Skeletal muscle satellite cell (primary cell): ENCODE measurements at regions not wholly inside any gene's neighbourhood (a gene's known extent, or its start where the extent isn't known, plus 50 kb on each side); places are given as distances from the start of the nearest gene placed in this dataset.

ENCODE experiments used
- H3K27me3 ChIP-seq: 2 replicates; pipeline ENCODE4 v1.7.0; 2013; ENCODE audit warnings: low read length; ENCODE audit not compliant: control insufficient read depth, insufficient read depth
- H3K36me3 ChIP-seq: 2 replicates; pipeline ENCODE4 v1.7.0; 2013; ENCODE audit warnings: mild to moderate bottlenecking, control low read depth, low read length; ENCODE audit not compliant: insufficient read depth
- H3K4me1 ChIP-seq: 2 replicates; pipeline ENCODE4 v1.7.0; 2013; ENCODE audit warnings: low read length; ENCODE audit not compliant: control insufficient read depth, insufficient read depth
- H3K4me2 ChIP-seq: 2 replicates; pipeline ENCODE4 v1.7.0; 2013; ENCODE audit warnings: mild to moderate bottlenecking, low read length
- H3K4me3 ChIP-seq: 2 replicates; pipeline ENCODE4 v1.7.0; 2013; ENCODE audit warnings: low read length
- H3K9ac ChIP-seq: 2 replicates; pipeline ENCODE4 v1.7.0; 2013; ENCODE audit warnings: mild to moderate bottlenecking, low read depth, low read length, moderate library complexity
- H3K9me3 ChIP-seq: replicated peaks from 2 replicates; pipeline ENCODE4 v1.7.0; 2013; ENCODE audit warnings: mild to moderate bottlenecking, control low read depth, low read length

DNA sequence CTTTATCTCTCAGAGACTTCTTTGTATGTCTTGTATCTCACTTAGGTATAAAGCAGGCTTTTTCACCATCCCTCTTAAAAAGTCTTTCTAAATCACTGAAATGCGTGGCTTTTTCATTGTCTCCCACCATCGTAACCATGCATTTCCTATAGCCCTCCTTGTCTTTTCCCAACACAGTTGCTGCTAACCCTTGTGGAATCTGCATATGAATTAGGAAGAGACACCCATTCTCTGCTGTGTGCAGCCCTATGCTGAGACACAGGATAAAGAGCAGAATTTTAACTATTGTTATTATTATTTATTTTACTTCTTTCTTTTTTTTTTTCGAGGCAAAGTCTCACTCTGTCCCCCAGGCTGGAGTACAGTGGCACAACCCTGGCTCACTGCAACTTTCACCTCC, 804.3 kb upstream of the COBL start:
- Histone ChIP-seq H3K4me3 (no peak overlapping the region), H3K27me3 (no peaks in the 10 kb centered on the region), H3K9ac (no peak overlapping the region), H3K9me3 (no peaks in the 10 kb centered on the region), H3K36me3 (no peaks in the 10 kb centered on the region), H3K4me2 (no peak overlapping the region), H3K4me1 (no peaks in the 10 kb centered on the region)

GRCh38 chr7:52119537-52119936, 802.9 kb upstream of the COBL start:
- Histone ChIP-seq H3K27me3 (no peaks in the 10 kb centered on the region), H3K9me3 (no peaks in the 10 kb centered on the region), H3K4me3 (no peak overlapping the region), H3K9ac (no peak overlapping the region), H3K36me3 (no peaks in the 10 kb centered on the region), H3K4me2 (no peak overlapping the region), H3K4me1 (no peaks in the 10 kb centered on the region)

DNA sequence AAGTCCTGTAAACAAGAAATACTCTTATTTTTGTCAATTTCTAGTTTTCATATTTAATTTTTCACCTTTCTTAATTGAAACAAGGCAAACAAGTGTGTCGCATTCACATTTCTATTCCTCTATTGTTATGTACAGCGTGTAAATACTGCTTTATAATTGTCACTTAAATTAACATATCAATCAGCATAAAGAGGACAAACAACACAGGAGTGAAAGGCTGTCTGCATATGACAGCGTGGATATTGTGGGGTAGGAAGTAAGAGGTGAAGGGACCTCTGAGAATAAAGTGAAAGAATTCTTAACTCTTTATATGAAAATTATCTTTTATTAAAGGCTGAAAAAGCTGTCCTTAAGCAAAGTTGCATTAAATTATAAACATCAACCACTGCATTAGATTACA, 797.9 kb upstream of the COBL start:
- Histone ChIP-seq H3K36me3 (no peaks in the 10 kb centered on the region), H3K4me2 (no peak overlapping the region), H3K9me3 (no peaks in the 10 kb centered on the region), H3K9ac (no peak overlapping the region), H3K4me3 (no peak overlapping the region), H3K27me3 (no peaks in the 10 kb centered on the region), H3K4me1 (no peaks in the 10 kb centered on the region)

DNA sequence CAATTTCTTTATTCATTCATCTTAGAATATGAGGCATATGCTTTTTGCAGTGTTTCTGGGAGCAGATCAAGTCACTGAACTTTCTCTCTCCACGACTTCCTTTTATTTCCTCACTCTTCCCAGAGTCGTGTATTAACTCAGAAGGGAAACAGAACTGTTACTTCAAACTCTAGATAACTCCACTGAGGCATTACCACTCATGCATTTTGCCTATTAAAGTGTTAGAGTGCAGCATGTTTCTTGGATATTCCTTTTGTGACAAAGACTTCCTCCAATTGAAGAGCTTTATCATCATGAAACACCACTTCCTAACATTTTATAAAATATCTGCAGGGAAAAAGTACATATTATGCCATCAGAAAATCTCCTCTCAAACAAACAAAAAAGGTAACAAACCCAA, 797.4 kb upstream of the COBL start:
- H3K36me3 ChIP-seq = no peaks in the 10 kb centered on the region
- no peak overlapping the region for H3K4me3 ChIP-seq
- H3K9me3 ChIP-seq = no peaks in the 10 kb centered on the region
- no peak overlapping the region for H3K4me2 ChIP-seq
- no peak overlapping the region for H3K9ac ChIP-seq
- H3K4me1 ChIP-seq = no peaks in the 10 kb centered on the region
- no peaks in the 10 kb centered on the region for H3K27me3 ChIP-seq

DNA sequence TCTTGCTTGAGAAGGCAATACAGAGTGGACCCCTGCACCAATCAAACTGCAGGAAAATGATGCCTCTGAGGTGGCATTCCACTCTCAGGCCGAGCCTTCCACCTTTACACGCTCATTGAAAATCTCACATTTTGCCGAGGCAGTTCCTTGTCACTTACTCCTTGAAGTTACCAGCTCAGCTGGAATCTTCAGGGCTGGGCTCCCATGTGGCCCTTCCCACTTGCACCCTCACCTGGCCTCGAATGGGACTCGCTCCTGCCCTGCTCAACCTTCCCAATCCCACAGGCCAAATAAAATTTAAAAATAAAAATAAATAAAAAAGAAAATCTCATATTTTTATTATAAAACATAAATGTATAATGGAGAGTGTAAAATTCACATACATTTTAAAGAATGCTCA, 790.7 kb upstream of the COBL start:
- Histone ChIP-seq H3K4me3 (no peak overlapping the region), H3K9me3 (no peaks in the 10 kb centered on the region), H3K27me3 (no peaks in the 10 kb centered on the region), H3K36me3 (no peaks in the 10 kb centered on the region), H3K4me2 (no peak overlapping the region), H3K4me1 (no peaks in the 10 kb centered on the region), H3K9ac (no peak overlapping the region)

DNA sequence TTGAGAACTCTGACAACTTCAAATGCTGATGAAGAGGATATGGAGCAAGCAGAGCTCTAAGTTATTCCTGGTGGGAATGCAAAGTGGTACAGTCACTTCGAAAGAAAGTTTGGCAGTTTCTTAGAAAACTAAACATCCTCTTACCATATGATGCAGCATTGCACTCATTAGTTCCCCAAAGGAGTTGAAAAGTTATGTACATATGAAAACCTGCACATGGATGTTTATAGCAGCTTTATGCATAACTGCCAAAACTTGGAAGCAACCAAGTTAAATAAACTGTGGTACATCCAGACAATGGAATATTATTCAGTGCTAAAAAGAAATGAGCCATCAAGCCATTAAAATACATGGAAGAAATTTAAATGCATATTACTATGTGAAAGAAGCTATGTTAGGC, 779.3 kb upstream of the COBL start:
- Histone ChIP-seq H3K4me3 (no peak overlapping the region), H3K4me2 (no peak overlapping the region), H3K27me3 (no peaks in the 10 kb centered on the region), H3K36me3 (no peaks in the 10 kb centered on the region), H3K9me3 (no peaks in the 10 kb centered on the region), H3K9ac (no peak overlapping the region), H3K4me1 (no peaks in the 10 kb centered on the region)

DNA sequence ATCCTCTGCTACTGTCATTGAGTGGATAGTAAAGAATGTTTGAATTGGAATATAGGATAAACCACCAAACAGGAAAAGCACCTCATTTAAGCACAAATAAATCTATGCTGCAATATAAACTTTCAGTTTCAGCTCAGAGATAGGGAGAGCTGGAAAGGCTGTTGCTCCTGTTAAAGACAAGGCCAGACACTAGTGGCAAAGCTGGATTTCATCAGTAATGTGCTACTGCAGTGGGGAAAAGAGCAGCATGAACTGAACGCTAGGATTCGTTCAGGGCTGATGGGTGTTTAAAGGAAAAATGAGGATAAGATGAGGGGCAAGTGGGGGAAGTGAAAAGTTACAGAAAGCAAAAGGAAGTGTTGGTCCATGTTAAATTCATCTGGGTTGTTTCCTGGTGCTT, 775.4 kb upstream of the COBL start:
- Histone ChIP-seq H3K9ac (no peak overlapping the region), H3K4me3 (no peak overlapping the region), H3K4me2 (no peak overlapping the region), H3K27me3 (no peaks in the 10 kb centered on the region), H3K9me3 (no peaks in the 10 kb centered on the region), H3K4me1 (no peaks in the 10 kb centered on the region), H3K36me3 (no peaks in the 10 kb centered on the region)

DNA sequence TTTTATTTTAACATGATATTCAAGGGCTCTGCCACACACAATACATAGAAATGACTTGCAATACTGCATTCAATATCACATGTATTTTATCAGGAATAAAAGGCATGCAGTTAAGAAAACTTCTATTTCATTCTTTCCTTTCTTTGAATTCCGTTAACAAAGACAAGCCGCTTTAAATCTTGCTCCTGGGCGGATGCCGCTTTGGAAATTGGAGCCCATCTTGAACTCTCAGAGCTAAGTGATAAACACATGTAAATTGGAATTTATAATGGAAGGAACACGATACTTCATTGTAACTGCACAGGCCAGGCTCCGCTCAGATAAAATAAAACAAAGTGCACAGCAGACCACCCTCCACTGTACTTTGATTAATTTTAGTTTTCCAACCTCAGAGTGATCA, 774.5 kb upstream of the COBL start:
- no peaks in the 10 kb centered on the region for H3K27me3 ChIP-seq
- no peaks in the 10 kb centered on the region for H3K9me3 ChIP-seq
- H3K4me1 ChIP-seq = no peaks in the 10 kb centered on the region
- no peaks in the 10 kb centered on the region for H3K36me3 ChIP-seq
- H3K9ac ChIP-seq = no peak overlapping the region
- H3K4me2 ChIP-seq = no peak overlapping the region
- H3K4me3 ChIP-seq = no peak overlapping the region

GRCh38 chr7:52088008-52088901, 771.6 kb upstream of the COBL start:
- no peak overlapping the region for H3K4me2 ChIP-seq
- no peak overlapping the region for H3K9ac ChIP-seq
- no peak overlapping the region for H3K4me3 ChIP-seq
- H3K27me3 ChIP-seq = no peaks in the 10 kb centered on the region
- no peaks in the 10 kb centered on the region for H3K4me1 ChIP-seq
- no peaks in the 10 kb centered on the region for H3K36me3 ChIP-seq
- H3K9me3 ChIP-seq = no peaks in the 10 kb centered on the region

- no peak overlapping the region for H3K4me2 ChIP-seq
- no peaks in the 10 kb centered on the region for H3K9me3 ChIP-seq
- no peaks in the 10 kb centered on the region for H3K4me1 ChIP-seq
- H3K9ac ChIP-seq = no peak overlapping the region
- H3K27me3 ChIP-seq = no peaks in the 10 kb centered on the region
- no peak overlapping the region for H3K4me3 ChIP-seq
- no peaks in the 10 kb centered on the region for H3K36me3 ChIP-seq
Measured at GRCh38 chr7:52085610-52086009, 769.0 kb upstream of the COBL start.

DNA sequence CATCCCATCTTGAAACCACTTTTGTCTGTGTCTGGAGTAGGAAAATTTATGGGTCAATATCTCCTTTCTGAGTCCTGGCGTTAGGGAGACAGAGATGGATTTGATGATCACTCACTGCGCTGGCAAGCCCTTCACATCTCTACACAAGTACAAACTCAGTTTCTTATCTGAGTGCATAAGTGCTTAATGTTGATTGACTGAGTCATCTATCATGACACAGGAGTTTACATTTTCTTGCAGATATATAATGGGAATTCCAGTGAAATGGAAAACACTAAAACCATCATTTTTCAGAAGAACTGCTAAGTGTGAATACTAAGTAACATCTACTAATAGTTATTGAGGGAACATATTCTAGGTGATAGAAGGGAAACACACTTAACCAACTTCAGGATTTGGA, 763.9 kb upstream of the COBL start:
- Histone ChIP-seq H3K4me3 (no peak overlapping the region), H3K27me3 (no peaks in the 10 kb centered on the region), H3K9me3 (no peaks in the 10 kb centered on the region), H3K4me2 (no peak overlapping the region), H3K9ac (no peak overlapping the region), H3K4me1 (no peaks in the 10 kb centered on the region), H3K36me3 (no peaks in the 10 kb centered on the region)

- Histone ChIP-seq H3K4me2 (no peak overlapping the region), H3K4me1 (no peaks in the 10 kb centered on the region), H3K9ac (no peak overlapping the region), H3K36me3 (no peaks in the 10 kb centered on the region), H3K27me3 (no peaks in the 10 kb centered on the region), H3K9me3 (no peaks in the 10 kb centered on the region), H3K4me3 (no peak overlapping the region)
Measured at GRCh38 chr7:52079726-52080125, 763.1 kb upstream of the COBL start.
